NB4 (cell line): ENCODE measurements at regions not wholly inside any gene's neighbourhood (a gene's known extent, or its start where the extent isn't known, plus 50 kb on each side); places are given as distances from the start of the nearest gene placed in this dataset.
"Not testable (repeated sequence)": the region's sequence is repeated elsewhere in the genome, so short reads cannot be mapped to it uniquely, and the experiment has no call there.

Source experiments
- DNase-seq: peaks from one replicate; pipeline ENCODE4 v3.0.0; 2010; ENCODE audit warnings: low read depth
- H3K4me3 ChIP-seq: one replicate; pipeline ENCODE4 v1.5.1; 2011; ENCODE audit warnings: mild to moderate bottlenecking, low read depth, low read length, moderate library complexity
- MAX ChIP-seq: IDR thresholded peaks from 2 replicates; pipeline ENCODE4 v1.6.1; 2011; ENCODE audit warnings: low read depth, low read length
- MYC ChIP-seq: IDR thresholded peaks from 2 replicates; pipeline ENCODE4 v1.6.1; 2011; ENCODE audit warnings: low read depth, low read length
- POLR2A ChIP-seq: IDR thresholded peaks from 2 replicates; pipeline ENCODE4 v1.6.1; 2011; ENCODE audit warnings: mild to moderate bottlenecking; ENCODE audit not compliant: insufficient read length; ENCODE audit errors: extremely low read depth
- TF ChIP-seq, protein P1 (sequence below): IDR thresholded peaks from one replicate; pipeline ENCODE4 v1.5.1; 2012; ENCODE audit warnings: low read depth, low read length

DNA sequence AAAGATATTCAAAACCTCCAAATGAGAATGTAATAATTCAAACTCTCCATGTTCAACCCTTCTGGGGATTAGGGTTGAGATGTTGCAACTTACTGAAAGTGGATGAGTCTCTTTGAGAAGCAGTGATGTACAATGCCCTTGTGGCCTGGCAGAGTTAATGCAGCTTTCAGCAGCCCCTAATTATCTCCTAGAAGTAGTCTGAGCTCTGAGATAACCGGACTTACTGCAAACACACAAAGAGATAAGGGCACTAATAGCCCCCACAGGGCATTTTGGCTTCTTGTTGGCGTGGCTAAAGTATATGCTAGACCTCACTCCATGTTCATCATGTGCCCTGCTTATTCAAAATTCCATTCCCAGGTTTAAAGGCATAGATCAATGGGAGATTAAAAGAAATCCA is 404.7 kb downstream of the NEBL start:
- TF ChIP-seq POLR2A (no peak), MAX (no peak), MYC (no peak)
- TF ChIP-seq, protein P1, sequence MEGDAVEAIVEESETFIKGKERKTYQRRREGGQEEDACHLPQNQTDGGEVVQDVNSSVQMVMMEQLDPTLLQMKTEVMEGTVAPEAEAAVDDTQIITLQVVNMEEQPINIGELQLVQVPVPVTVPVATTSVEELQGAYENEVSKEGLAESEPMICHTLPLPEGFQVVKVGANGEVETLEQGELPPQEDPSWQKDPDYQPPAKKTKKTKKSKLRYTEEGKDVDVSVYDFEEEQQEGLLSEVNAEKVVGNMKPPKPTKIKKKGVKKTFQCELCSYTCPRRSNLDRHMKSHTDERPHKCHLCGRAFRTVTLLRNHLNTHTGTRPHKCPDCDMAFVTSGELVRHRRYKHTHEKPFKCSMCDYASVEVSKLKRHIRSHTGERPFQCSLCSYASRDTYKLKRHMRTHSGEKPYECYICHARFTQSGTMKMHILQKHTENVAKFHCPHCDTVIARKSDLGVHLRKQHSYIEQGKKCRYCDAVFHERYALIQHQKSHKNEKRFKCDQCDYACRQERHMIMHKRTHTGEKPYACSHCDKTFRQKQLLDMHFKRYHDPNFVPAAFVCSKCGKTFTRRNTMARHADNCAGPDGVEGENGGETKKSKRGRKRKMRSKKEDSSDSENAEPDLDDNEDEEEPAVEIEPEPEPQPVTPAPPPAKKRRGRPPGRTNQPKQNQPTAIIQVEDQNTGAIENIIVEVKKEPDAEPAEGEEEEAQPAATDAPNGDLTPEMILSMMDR = peak; percentile 1
- peak; percentile 1 for DNase-seq
- H3K4me3 ChIP-seq = no peak overlapping the region

DNA sequence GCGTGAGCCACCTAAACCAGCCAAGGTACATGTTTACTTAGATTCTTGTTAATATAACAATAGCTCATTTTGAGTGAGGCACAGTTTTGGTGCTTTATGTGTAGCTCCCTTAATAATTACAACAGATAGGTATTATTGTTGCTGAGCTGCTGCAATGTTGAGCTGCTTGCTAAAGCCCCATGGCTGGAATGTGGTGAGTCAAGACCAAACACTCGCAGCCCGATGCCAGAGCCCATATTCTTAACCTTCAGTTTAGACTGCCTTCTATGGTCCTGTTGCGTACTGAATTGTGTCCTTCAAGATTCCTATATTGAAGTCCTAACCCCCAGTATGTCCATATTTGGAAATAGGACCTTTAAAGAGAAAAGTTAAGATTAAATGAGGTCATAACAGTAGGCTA is 407.1 kb downstream of the NEBL start:
- DNase-seq = no peak
- TF ChIP-seq, protein P1 = no peak
- TF ChIP-seq MYC (no peak), MAX (no peak), POLR2A (no peak)
- H3K4me3 ChIP-seq = no peak overlapping the region

DNA sequence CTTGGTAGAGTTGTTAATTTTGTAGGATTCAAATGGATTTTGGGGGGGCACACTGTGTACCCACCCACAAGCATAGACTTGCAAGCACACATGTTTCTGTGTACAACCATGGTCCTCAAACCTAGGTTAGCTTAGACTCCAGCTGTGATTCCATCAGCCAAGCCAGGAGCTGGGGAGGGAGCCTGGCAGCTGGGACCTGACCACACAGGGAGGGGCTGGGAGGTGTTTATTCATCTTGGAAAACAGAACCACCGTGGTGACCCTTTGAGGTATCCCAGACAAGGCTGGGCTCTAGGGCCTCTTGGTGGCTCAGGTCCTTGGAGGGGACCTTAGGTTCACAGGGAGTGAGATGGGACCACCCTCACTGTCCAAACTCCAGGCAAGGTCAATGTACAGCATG is 410.3 kb downstream of the NEBL start:
- TF ChIP-seq POLR2A (no peak), MAX (no peak), MYC (no peak)
- TF ChIP-seq, protein P1 = no peak
- H3K4me3 ChIP-seq = no peak overlapping the region
- DNase-seq = no peak

DNA sequence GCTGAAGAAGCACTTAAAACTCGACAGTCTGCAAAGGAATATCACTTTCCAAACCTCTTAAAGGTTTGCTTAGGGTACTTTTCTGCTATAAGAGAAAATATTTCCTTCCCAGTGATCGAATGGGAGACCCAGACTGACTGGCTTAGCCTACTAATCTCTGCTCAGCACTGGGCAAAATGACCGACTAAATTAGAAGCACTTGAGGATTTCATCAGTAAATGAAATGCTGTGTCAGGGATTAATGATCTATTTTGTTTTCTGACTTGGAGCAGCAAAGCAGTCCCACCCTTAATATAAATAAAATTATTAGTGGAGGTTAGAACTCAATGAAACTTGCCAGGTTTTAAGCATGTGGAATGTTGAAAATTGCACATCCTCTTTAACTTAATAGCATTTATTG is 411.6 kb downstream of the NEBL start:
- TF ChIP-seq MYC = no peak
- TF ChIP-seq MAX = no peak
- TF ChIP-seq, protein P1 = no peak
- no peak for TF ChIP-seq POLR2A
- no peak for DNase-seq
- no peak overlapping the region for H3K4me3 ChIP-seq

DNA sequence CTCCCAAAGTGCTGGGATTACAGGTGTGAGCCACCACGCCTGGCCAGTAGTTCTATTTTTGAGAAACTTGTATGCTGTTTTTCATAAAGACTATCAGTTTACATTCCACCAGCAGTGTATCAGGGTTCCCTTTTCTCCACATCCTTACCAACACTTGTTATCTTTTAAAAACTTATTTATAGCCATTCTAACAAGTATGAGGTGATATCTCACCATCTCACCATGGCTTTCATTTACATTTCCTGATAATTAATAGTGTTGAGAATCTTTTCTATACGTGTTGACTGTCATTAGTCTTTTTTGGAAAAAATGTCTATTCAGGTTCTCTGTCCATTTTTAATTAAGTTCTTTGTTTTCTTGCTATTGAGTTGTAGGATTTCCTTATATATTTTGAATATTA is 416.1 kb downstream of the NEBL start:
- no peak for DNase-seq
- H3K4me3 ChIP-seq = no peak overlapping the region
- TF ChIP-seq MAX (no peak), POLR2A (no peak), MYC (no peak)
- TF ChIP-seq, protein P1 = no peak

- DNase-seq, H3K4me3 ChIP-seq: not testable (repeated sequence)
Observed at GRCh38 chr10:20480575-20480974, 416.5 kb downstream of the NEBL start.

DNA sequence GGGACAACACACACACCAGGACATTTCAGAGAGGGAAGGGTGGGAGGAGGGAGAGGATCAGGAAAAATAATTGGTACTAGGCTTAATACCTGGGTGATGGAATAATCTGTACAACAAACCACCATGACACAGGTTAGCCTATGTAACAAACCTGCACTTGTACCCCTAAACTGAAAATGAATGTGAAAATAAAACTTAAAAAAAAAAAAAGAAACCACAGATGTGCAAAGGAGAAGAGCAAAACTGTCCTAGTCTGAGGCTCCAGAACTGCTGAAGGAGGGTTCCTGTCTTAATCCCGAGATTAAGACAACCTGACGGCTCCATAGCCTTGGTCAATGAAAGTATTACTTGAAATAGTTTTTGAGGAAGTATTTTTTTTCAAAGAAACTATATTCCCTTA is 423.0 kb downstream of the NEBL start:
- DNase-seq = no peak

More for the DNA sequence above, 423.0 kb downstream of the NEBL start:
- no peak for TF ChIP-seq MYC
- TF ChIP-seq MAX = no peak
- TF ChIP-seq, protein P1 = no peak
- H3K4me3 ChIP-seq = no peak overlapping the region
